HCT116 (cell line): ENCODE measurements at regions not wholly inside any gene's neighbourhood (a gene's known extent, or its start where the extent isn't known, plus 50 kb on each side); places are given as distances from the start of the nearest gene placed in this dataset.

Source experiments
- ATAC-seq: fragments of 200-7000 bp; cut with Tn5 transposase; 2 replicates; pipeline ENCODE4 v1.9.1; 2020; ENCODE audit warnings: mild to moderate bottlenecking, moderate library complexity
- BruUV-seq: library from RNA; stranded (reverse); fragments of 400-500 nt; replicated peaks from 2 replicates; lab custom pipeline; 2021; lab: Mats Ljungman, UMichigan
- CTCF ChIA-PET: fragments of 300-600 bp; sonication (Branson Sonifier 250); formaldehyde crosslinking; loops from one replicate; lab custom pipeline; 2021; ENCODE audit warnings: antibody characterized with exemption; lab: Charles Lee
- POLR2A ChIA-PET: fragments of 300-600, 350-600 bp; sonication (Branson Sonifier 250); formaldehyde crosslinking; loops from one replicate; lab custom pipeline; 2021; ENCODE audit warnings: antibody characterized with exemption; lab: Charles Lee
- RAD21 ChIA-PET, 2 experiments: fragments of 300-600 bp; sonication (Branson Sonifier 250); formaldehyde crosslinking; loops; one replicate each; lab custom pipeline; 2023; ENCODE audit warnings: low total read pairs in 2 of 2; ENCODE audit not compliant: uncharacterized antibody in 2 of 2, unreplicated experiment in 2 of 2, low non-redundant PET in 1 of 2; lab: Charles Lee
- DNase-seq: peaks from one replicate; pipeline ENCODE4 v3.0.0-alpha.2; 2010; ENCODE audit warnings: low read depth, low spot score
- H2AFZ ChIP-seq: fragments of 200-600 bp; shearing (Covaris generic), sonication (generic); 2 replicates; pipeline ENCODE4 v1.6.1; 2017; ENCODE audit warnings: low read depth, mixed run types, mixed read lengths, antibody characterized with exemption, low read length; ENCODE audit not compliant: poor library complexity, severe bottlenecking
- H3K27ac ChIP-seq: 2 replicates; pipeline ENCODE4 v1.5.1; 2012; ENCODE audit warnings: low read depth, low read length
- H3K27me3 ChIP-seq: fragments of 200-600 bp; sonication (generic); 2 replicates; pipeline ENCODE4 v1.6.1; 2016; ENCODE audit warnings: mixed run types, low read length, mixed read lengths; ENCODE audit not compliant: insufficient read depth
- H3K36me3 ChIP-seq, 2 experiments: fragments of 200-500 bp in 1 of 2; fragments of 200-600 bp in 1 of 2; sonication (Bioruptor generic) in 1 of 2; sonication (generic) in 1 of 2; 2 replicates each; pipeline versions ENCODE4 v1.5.1 to v1.6.1; 2014 to 2016; ENCODE audit warnings: low read length in 2 of 2, inconsistent platforms in 1 of 2, mixed read lengths in 1 of 2, mixed run types in 1 of 2; ENCODE audit not compliant: insufficient read depth in 2 of 2, control insufficient read depth in 1 of 2
- H3K4me1 ChIP-seq, 2 experiments: fragments of 200-600 bp in 1 of 2; sonication (generic) in 1 of 2; 2 replicates each; pipeline versions ENCODE4 v1.5.1 to v1.6.1; 2012 to 2017; ENCODE audit warnings: low read length in 2 of 2, inconsistent platforms in 1 of 2, mild to moderate bottlenecking in 1 of 2, mixed read lengths in 1 of 2, mixed run types in 1 of 2, moderate library complexity in 1 of 2; ENCODE audit not compliant: insufficient read depth in 2 of 2, control insufficient read depth in 1 of 2
- H3K4me2 ChIP-seq: fragments of 200-600 bp; sonication (generic); 2 replicates; pipeline ENCODE4 v1.6.1; 2017; ENCODE audit warnings: mixed run types, low read length, mixed read lengths
- H3K4me3 ChIP-seq, 2 experiments: fragments of 200-600 bp in 1 of 2; sonication (generic) in 1 of 2; replicated peaks in 1 of 2; 2 replicates each; pipeline ENCODE4 v1.5.1; 2011 to 2016; ENCODE audit warnings: low read length in 2 of 2, control low read depth in 1 of 2, low read depth in 1 of 2, mild to moderate bottlenecking in 1 of 2, mixed read lengths in 1 of 2, mixed run types in 1 of 2
- H3K79me2 ChIP-seq: fragments of 200-600 bp; sonication (generic); 2 replicates; pipeline ENCODE4 v1.6.1; 2017; ENCODE audit warnings: mild to moderate bottlenecking, mixed run types, low read length, moderate library complexity, mixed read lengths; ENCODE audit not compliant: insufficient read depth
- H3K9ac ChIP-seq: fragments of 200-600 bp; sonication (generic); 2 replicates; pipeline ENCODE4 v1.6.1; 2016; ENCODE audit warnings: low read length, mixed read lengths
- H3K9me2 ChIP-seq: fragments of 200-600 bp; sonication (generic), shearing (Covaris generic); 2 replicates; pipeline ENCODE4 v1.6.1; 2017; ENCODE audit warnings: mixed run types, mild to moderate bottlenecking, moderate library complexity; ENCODE audit not compliant: insufficient read depth
- H3K9me3 ChIP-seq, 2 experiments: fragments of 200-500 bp in 1 of 2; fragments of 200-600 bp in 1 of 2; sonication (Bioruptor generic) in 1 of 2; sonication (generic) in 1 of 2; 2 replicates each; pipeline ENCODE4 v1.6.1; 2014 to 2017; ENCODE audit warnings: low read length in 2 of 2, mixed read lengths in 2 of 2, inconsistent platforms in 1 of 2, low read depth in 1 of 2, mild to moderate bottlenecking in 1 of 2, mixed run types in 1 of 2, moderate library complexity in 1 of 2; ENCODE audit not compliant: control insufficient read depth in 1 of 2, insufficient read depth in 1 of 2
- H4K20me1 ChIP-seq: fragments of 200-600 bp; sonication (generic), shearing (Covaris generic); 2 replicates; pipeline ENCODE4 v1.6.1; 2017; ENCODE audit warnings: mixed run types, mild to moderate bottlenecking, moderate library complexity; ENCODE audit not compliant: insufficient read depth
- CBX3 ChIP-seq: IDR thresholded peaks from 2 replicates; pipeline ENCODE4 v1.6.1; 2012; ENCODE audit warnings: low read depth
- CEBPB ChIP-seq: IDR thresholded peaks from 2 replicates; pipeline ENCODE4 v1.6.1; 2012; ENCODE audit warnings: low read depth
- EGR1 ChIP-seq: IDR thresholded peaks from 2 replicates; pipeline ENCODE4 v1.6.1; 2012; ENCODE audit warnings: low read depth
- ELF1 ChIP-seq: IDR thresholded peaks from 2 replicates; pipeline ENCODE4 v1.6.1; 2012; ENCODE audit warnings: low read depth, borderline replicate concordance
- EZH2 ChIP-seq: fragments of 200-600 bp; sonication (generic); IDR thresholded peaks from 2 replicates; pipeline ENCODE4 v1.6.1; 2017; ENCODE audit warnings: antibody characterized with exemption, mixed run types
- EZH2phosphoT487 ChIP-seq: fragments of 200-600 bp; IDR thresholded peaks from 2 replicates; pipeline ENCODE4 v1.6.1; 2018; ENCODE audit warnings: antibody characterized with exemption, borderline replicate concordance
- JUND ChIP-seq: IDR thresholded peaks from 2 replicates; pipeline ENCODE4 v1.6.1; 2012
- POLR2A ChIP-seq: IDR thresholded peaks from 2 replicates; pipeline ENCODE4 v1.7.0; 2011; ENCODE audit warnings: borderline replicate concordance; ENCODE audit not compliant: insufficient read depth, insufficient read length; ENCODE audit errors: extremely low read depth
- RAD21 ChIP-seq: IDR thresholded peaks from 2 replicates; pipeline ENCODE4 v1.6.1; 2012; ENCODE audit warnings: low read depth, mild to moderate bottlenecking
- SIN3A ChIP-seq: IDR thresholded peaks from 2 replicates; pipeline ENCODE4 v1.6.1; 2012; ENCODE audit warnings: low read depth
- TCF7L2 ChIP-seq: IDR thresholded peaks from 2 replicates; pipeline ENCODE4 v1.7.0; 2011; ENCODE audit warnings: borderline replicate concordance, inconsistent platforms; ENCODE audit not compliant: insufficient read depth, insufficient read length; ENCODE audit errors: extremely low read depth
- YY1 ChIP-seq: IDR thresholded peaks from 2 replicates; pipeline ENCODE4 v1.6.1; 2011; ENCODE audit warnings: low read length, low read depth, moderate library complexity, mild to moderate bottlenecking; ENCODE audit not compliant: insufficient replicate concordance; ENCODE audit errors: extremely low read depth
- ZFX ChIP-seq: fragments of 450-650 bp; IDR thresholded peaks from 2 replicates; pipeline ENCODE4 v1.6.1; 2017
- intact Hi-C: fragments of 100-400 bp; cut with micrococcal nuclease; formaldehyde crosslinking; loops from 2 replicates; pipeline ENCODE4 v1.10.0; 2022
- TF ChIP-seq, protein P1 (sequence below), 3 experiments: fragments of 200-600 bp in 1 of 3; sonication (generic) in 1 of 3; IDR thresholded peaks in 2 of 3; conservative IDR thresholded peaks in 1 of 3; 2 replicates each; pipeline ENCODE4 v1.5.1; 2012 to 2017; ENCODE audit warnings: low read depth in 2 of 3, low read length in 2 of 3, antibody characterized with exemption in 1 of 3, borderline replicate concordance in 1 of 3, control low read depth in 1 of 3, mild to moderate bottlenecking in 1 of 3, mixed read lengths in 1 of 3, mixed run types in 1 of 3, moderate library complexity in 1 of 3; ENCODE audit not compliant: insufficient read depth in 1 of 3
- TF ChIP-seq, protein P2 (sequence below): IDR thresholded peaks from 2 replicates; pipeline ENCODE4 v1.6.1; 2012; ENCODE audit warnings: low read depth
- TF ChIP-seq, protein P3 (sequence below): IDR thresholded peaks from 2 replicates; pipeline ENCODE4 v1.6.1; 2012
- TF ChIP-seq, protein P4 (sequence below): IDR thresholded peaks from 2 replicates; pipeline ENCODE4 v1.6.1; 2011; ENCODE audit warnings: mild to moderate bottlenecking, low read length, moderate library complexity; ENCODE audit not compliant: insufficient replicate concordance; ENCODE audit errors: extremely low read depth

DNA sequence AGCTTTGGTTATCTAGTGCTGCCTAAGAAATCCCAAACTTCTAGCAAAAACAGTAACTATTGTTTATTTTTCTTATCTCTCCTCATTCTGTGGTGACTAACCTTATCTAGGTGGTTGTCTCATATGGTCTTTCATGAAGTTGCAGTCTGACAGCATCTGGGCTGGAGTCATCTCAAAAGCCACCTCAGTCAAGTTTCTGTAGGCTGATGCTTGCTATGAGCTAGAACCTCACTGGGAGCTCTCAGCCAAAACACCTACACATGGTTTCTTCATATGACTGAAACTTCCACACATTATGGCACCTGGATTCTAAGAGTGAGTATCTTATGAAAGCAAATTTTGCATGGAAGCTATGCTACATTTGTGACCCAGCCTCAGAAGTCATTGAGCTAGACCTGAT is 596.4 kb upstream of the VRK2 start:
- Histone ChIP-seq H2AFZ (no peak overlapping the region), H3K27me3 (no peaks in the 10 kb centered on the region), H3K9ac (no peak overlapping the region), H3K36me3 (no peaks in the 10 kb centered on the region), H3K27ac (no peak overlapping the region), H3K4me2 (no peak overlapping the region), H3K4me3 (no peak overlapping the region), H4K20me1 (no peaks in the 10 kb centered on the region), H3K9me3 (no peaks in the 10 kb centered on the region), H3K79me2 (no peaks in the 10 kb centered on the region), H3K4me1 (no peaks in the 10 kb centered on the region; a peak in 1 of 4 replicates), H3K9me2 (no peaks in the 10 kb centered on the region)
- DNase-seq, result no peak
- ChIA-PET POLR2A (no interaction called here), CTCF (no interaction called here), RAD21 (no interaction called here)
- no peak for ATAC-seq
- no TSS peak for BruUV-seq
- TF ChIP-seq EZH2 (no peak), JUND (no peak), CBX3 (no peak), YY1 (no peak), RAD21 (no peak), ZFX (no peak), EZH2phosphoT487 (no peak), POLR2A (no peak), ELF1 (no peak), SIN3A (no peak), CEBPB (no peak), EGR1 (no peak), TCF7L2 (no peak)
- TF ChIP-seq, protein P1, sequence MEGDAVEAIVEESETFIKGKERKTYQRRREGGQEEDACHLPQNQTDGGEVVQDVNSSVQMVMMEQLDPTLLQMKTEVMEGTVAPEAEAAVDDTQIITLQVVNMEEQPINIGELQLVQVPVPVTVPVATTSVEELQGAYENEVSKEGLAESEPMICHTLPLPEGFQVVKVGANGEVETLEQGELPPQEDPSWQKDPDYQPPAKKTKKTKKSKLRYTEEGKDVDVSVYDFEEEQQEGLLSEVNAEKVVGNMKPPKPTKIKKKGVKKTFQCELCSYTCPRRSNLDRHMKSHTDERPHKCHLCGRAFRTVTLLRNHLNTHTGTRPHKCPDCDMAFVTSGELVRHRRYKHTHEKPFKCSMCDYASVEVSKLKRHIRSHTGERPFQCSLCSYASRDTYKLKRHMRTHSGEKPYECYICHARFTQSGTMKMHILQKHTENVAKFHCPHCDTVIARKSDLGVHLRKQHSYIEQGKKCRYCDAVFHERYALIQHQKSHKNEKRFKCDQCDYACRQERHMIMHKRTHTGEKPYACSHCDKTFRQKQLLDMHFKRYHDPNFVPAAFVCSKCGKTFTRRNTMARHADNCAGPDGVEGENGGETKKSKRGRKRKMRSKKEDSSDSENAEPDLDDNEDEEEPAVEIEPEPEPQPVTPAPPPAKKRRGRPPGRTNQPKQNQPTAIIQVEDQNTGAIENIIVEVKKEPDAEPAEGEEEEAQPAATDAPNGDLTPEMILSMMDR (IDR thresholded peaks at IDR 0.05 in 2 of 3, conservative IDR thresholded peaks at IDR 0.05 in 1 of 3; ENCODE audit: borderline replicate concordance in 1 of 3, insufficient read depth in 1 of 3, low read depth in 2 of 3, low read length in 2 of 3), result no peak
- TF ChIP-seq, protein P2, sequence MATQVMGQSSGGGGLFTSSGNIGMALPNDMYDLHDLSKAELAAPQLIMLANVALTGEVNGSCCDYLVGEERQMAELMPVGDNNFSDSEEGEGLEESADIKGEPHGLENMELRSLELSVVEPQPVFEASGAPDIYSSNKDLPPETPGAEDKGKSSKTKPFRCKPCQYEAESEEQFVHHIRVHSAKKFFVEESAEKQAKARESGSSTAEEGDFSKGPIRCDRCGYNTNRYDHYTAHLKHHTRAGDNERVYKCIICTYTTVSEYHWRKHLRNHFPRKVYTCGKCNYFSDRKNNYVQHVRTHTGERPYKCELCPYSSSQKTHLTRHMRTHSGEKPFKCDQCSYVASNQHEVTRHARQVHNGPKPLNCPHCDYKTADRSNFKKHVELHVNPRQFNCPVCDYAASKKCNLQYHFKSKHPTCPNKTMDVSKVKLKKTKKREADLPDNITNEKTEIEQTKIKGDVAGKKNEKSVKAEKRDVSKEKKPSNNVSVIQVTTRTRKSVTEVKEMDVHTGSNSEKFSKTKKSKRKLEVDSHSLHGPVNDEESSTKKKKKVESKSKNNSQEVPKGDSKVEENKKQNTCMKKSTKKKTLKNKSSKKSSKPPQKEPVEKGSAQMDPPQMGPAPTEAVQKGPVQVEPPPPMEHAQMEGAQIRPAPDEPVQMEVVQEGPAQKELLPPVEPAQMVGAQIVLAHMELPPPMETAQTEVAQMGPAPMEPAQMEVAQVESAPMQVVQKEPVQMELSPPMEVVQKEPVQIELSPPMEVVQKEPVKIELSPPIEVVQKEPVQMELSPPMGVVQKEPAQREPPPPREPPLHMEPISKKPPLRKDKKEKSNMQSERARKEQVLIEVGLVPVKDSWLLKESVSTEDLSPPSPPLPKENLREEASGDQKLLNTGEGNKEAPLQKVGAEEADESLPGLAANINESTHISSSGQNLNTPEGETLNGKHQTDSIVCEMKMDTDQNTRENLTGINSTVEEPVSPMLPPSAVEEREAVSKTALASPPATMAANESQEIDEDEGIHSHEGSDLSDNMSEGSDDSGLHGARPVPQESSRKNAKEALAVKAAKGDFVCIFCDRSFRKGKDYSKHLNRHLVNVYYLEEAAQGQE, result no peak
- TF ChIP-seq, protein P3, sequence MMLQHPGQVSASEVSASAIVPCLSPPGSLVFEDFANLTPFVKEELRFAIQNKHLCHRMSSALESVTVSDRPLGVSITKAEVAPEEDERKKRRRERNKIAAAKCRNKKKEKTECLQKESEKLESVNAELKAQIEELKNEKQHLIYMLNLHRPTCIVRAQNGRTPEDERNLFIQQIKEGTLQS, result no peak
- TF ChIP-seq, protein P4, sequence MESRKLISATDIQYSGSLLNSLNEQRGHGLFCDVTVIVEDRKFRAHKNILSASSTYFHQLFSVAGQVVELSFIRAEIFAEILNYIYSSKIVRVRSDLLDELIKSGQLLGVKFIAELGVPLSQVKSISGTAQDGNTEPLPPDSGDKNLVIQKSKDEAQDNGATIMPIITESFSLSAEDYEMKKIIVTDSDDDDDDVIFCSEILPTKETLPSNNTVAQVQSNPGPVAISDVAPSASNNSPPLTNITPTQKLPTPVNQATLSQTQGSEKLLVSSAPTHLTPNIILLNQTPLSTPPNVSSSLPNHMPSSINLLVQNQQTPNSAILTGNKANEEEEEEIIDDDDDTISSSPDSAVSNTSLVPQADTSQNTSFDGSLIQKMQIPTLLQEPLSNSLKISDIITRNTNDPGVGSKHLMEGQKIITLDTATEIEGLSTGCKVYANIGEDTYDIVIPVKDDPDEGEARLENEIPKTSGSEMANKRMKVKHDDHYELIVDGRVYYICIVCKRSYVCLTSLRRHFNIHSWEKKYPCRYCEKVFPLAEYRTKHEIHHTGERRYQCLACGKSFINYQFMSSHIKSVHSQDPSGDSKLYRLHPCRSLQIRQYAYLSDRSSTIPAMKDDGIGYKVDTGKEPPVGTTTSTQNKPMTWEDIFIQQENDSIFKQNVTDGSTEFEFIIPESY, result no peak
- intact Hi-C loops, result no loop called here
